ENCODE measurements at regions not wholly inside any gene's neighbourhood (a gene's known extent, or its start where the extent isn't known, plus 50 kb on each side); places are given as distances from the start of the nearest gene placed in this dataset.

GRCh38 chr9:27784847-27785713 lies 211.8 kb upstream of the C9orf72 start:
- no peak for TF ChIP-seq CTCF (conservative IDR thresholded peaks at IDR 0.05; ENCODE audit: low read depth, low read length)
- no peak for TF ChIP-seq RCOR1 (IDR thresholded peaks at IDR 0.05; ENCODE audit: insufficient replicate concordance, low read length)
- no peak for TF ChIP-seq POLR2A (IDR thresholded peaks at IDR 0.05; ENCODE audit: low read depth, low read length)
- no peak for TF ChIP-seq FOS (IDR thresholded peaks at IDR 0.05; ENCODE audit: low read depth, low read length)
- no peak for TF ChIP-seq CEBPB (IDR thresholded peaks at IDR 0.05; ENCODE audit: low read depth, low read length)
- no peak for TF ChIP-seq USF2 (IDR thresholded peaks at IDR 0.05; ENCODE audit: low read depth, low read length)
- TF ChIP-seq CHD1 (IDR thresholded peaks at IDR 0.05; ENCODE audit: low read depth, low read length) = no peak
- no peak for TF ChIP-seq ELK1 (IDR thresholded peaks at IDR 0.05; ENCODE audit: borderline replicate concordance, low read depth, low read length)
- TF ChIP-seq MXI1 (IDR thresholded peaks at IDR 0.05; ENCODE audit: borderline replicate concordance, low read depth, low read length) = no peak
- TF ChIP-seq MAFK (IDR thresholded peaks at IDR 0.05; ENCODE audit: low read depth, low read length) = no peak
- TF ChIP-seq BHLHE40 (IDR thresholded peaks at IDR 0.05; ENCODE audit: low read depth, low read length) = no peak
- TF ChIP-seq RAD21 (IDR thresholded peaks at IDR 0.05; ENCODE audit: low read length) = no peak
- TF ChIP-seq NFE2L2 (IDR thresholded peaks at IDR 0.05; ENCODE audit: low read depth, low read length) = no peak
- no peak for TF ChIP-seq RFX5 (IDR thresholded peaks at IDR 0.05; ENCODE audit: low read depth, low read length)
